ENCODE measurements at regions not wholly inside any gene's neighbourhood (a gene's known extent, or its start where the extent isn't known, plus 50 kb on each side); places are given as distances from the start of the nearest gene placed in this dataset.

DNA sequence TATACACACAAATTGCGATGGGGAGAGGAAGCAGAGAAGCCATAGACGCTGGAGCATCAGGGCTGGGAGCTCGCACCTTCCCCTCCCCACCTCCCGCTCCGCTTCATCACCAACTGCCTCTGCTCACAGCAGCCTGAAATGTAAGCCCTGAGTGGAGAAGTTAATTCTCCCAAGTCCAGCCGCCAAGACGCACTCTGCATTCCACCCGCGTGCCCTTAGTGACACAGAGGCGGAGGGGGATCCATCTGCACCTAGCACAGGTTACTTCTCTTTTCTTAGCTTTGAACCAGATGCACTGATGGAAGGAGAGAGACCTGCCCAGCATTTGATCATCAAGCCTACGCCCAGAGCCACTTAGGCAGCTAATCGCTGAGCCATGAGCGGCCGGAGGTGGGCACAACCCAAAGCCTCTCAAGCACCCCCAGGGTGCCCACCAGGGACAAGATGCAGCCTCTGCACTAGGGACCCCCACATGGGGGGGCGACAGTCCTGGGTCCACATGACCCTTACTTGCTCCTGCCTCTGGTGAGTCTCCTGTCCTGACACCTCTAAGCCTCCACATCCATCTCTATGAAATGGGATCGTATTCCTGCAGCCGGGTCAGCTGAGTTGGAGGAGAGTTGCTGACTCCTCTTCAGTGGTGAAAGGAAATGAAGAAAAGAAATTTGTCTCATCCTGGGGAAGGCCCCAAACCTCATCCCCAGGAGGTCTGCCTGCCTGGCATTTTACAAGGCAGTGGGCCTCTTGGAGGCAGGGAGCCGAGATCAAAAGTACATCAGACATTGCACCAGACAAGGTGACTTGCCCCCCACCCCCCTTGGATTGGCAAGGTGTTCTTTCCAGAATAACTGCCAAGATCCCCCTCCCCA is 316.2 kb downstream of the MATN1 start:
- Histone ChIP-seq H3K27me3 (ENCODE audit: insufficient read depth, low read length) (no peaks in the 10 kb centered on the region), H3K4me3 (ENCODE audit: low read depth, low read length) (no peak overlapping the region), H3K4me1 (ENCODE audit: control insufficient read depth, insufficient read depth, low read length, unreplicated experiment) (no peaks in the 10 kb centered on the region), H3K79me2 (ENCODE audit: control insufficient read depth, insufficient read depth, low read length, unreplicated experiment) (no peaks in the 10 kb centered on the region), H2AFZ (ENCODE audit: low read length, unreplicated experiment) (no peak overlapping the region), H3K27ac (ENCODE audit: low read depth, low read length) (no peak overlapping the region), H3K36me3 (ENCODE audit: insufficient read depth, low read length) (no peaks in the 10 kb centered on the region)

DNA sequence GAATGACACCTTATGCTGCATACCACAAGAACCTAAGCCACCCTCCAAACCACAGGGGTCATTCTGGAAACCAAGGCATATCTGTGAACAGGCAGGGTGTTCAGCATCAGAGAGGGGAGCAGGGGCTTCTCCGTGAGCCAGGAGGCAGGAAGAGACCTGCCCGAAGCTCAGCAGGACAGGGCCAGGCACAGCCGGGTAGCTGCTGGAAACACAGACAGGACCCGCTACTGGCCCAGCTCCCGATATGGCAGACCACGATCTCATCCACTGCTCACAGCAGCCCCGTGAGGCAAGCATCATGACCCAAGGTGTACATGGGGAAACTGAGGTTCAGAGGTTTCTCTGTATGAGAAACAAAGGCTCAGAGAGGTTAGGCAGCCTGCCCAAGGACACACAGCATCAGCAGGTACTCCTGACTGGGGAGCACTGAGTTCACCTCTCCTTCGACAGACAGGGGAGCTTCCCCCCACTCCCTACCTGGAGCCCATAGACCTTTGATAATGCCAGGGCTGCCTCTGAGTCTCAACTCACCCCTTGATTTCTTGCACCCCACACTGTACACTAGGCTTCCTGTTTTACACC is 317.7 kb downstream of the MATN1 start:
- H3K36me3 ChIP-seq (ENCODE audit: insufficient read depth, low read length), result no peaks in the 10 kb centered on the region
- no peaks in the 10 kb centered on the region for H3K4me1 ChIP-seq (ENCODE audit: control insufficient read depth, insufficient read depth, low read length, unreplicated experiment)
- no peaks in the 10 kb centered on the region for H3K79me2 ChIP-seq (ENCODE audit: control insufficient read depth, insufficient read depth, low read length, unreplicated experiment)
- no peak overlapping the region for H3K27ac ChIP-seq (ENCODE audit: low read depth, low read length)
- H3K27me3 ChIP-seq (ENCODE audit: insufficient read depth, low read length), result no peaks in the 10 kb centered on the region
- H2AFZ ChIP-seq (ENCODE audit: low read length, unreplicated experiment), result no peak overlapping the region
- no peak overlapping the region for H3K4me3 ChIP-seq (ENCODE audit: low read depth, low read length)

- no peak overlapping the region for H2AFZ ChIP-seq (ENCODE audit: low read length, unreplicated experiment)
- H3K4me1 ChIP-seq (ENCODE audit: control insufficient read depth, insufficient read depth, low read length, unreplicated experiment), result no peaks in the 10 kb centered on the region
- H3K36me3 ChIP-seq (ENCODE audit: insufficient read depth, low read length), result no peaks in the 10 kb centered on the region
- H3K27ac ChIP-seq (ENCODE audit: low read depth, low read length), result no peak overlapping the region
- H3K79me2 ChIP-seq (ENCODE audit: control insufficient read depth, insufficient read depth, low read length, unreplicated experiment), result no peaks in the 10 kb centered on the region
- H3K27me3 ChIP-seq (ENCODE audit: insufficient read depth, low read length), result no peaks in the 10 kb centered on the region
- no peak overlapping the region for H3K4me3 ChIP-seq (ENCODE audit: low read depth, low read length)
Measured at GRCh38 chr1:30405081-30405480, 318.3 kb downstream of the MATN1 start.

DNA sequence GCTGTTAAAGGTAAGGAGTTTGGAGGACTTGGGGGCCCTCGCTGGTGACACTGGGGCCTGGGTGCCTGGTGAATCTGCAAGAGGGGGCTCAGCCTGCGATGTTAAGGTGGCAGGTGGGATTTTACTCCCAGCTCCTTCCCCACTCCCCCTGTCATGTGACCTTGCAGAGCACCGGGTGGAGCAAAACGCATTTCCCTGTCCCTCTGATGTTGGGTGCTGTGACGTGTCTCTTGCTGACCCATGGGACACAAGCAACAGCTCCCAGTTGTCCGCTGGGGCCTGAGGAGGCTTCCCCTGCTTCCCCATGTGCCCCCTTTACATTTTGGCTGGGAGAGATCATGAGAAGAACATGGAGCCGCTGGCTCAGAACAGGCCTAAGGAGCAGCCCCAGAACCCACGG is 319.0 kb downstream of the MATN1 start:
- Histone ChIP-seq H3K27me3 (ENCODE audit: insufficient read depth, low read length) (no peaks in the 10 kb centered on the region), H2AFZ (ENCODE audit: low read length, unreplicated experiment) (no peak overlapping the region), H3K79me2 (ENCODE audit: control insufficient read depth, insufficient read depth, low read length, unreplicated experiment) (no peaks in the 10 kb centered on the region), H3K27ac (ENCODE audit: low read depth, low read length) (no peak overlapping the region), H3K4me3 (ENCODE audit: low read depth, low read length) (no peak overlapping the region), H3K4me1 (ENCODE audit: control insufficient read depth, insufficient read depth, low read length, unreplicated experiment) (no peaks in the 10 kb centered on the region), H3K36me3 (ENCODE audit: insufficient read depth, low read length) (no peaks in the 10 kb centered on the region)

- Histone ChIP-seq H3K4me1 (ENCODE audit: control insufficient read depth, insufficient read depth, low read length, unreplicated experiment) (no peaks in the 10 kb centered on the region), H2AFZ (ENCODE audit: low read length, unreplicated experiment) (no peak overlapping the region), H3K4me3 (ENCODE audit: low read depth, low read length) (no peak overlapping the region), H3K27me3 (ENCODE audit: insufficient read depth, low read length) (no peaks in the 10 kb centered on the region), H3K79me2 (ENCODE audit: control insufficient read depth, insufficient read depth, low read length, unreplicated experiment) (no peaks in the 10 kb centered on the region), H3K36me3 (ENCODE audit: insufficient read depth, low read length) (no peaks in the 10 kb centered on the region), H3K27ac (ENCODE audit: low read depth, low read length) (no peak overlapping the region)
Measured at GRCh38 chr1:30403726-30404125, 319.7 kb downstream of the MATN1 start.

DNA sequence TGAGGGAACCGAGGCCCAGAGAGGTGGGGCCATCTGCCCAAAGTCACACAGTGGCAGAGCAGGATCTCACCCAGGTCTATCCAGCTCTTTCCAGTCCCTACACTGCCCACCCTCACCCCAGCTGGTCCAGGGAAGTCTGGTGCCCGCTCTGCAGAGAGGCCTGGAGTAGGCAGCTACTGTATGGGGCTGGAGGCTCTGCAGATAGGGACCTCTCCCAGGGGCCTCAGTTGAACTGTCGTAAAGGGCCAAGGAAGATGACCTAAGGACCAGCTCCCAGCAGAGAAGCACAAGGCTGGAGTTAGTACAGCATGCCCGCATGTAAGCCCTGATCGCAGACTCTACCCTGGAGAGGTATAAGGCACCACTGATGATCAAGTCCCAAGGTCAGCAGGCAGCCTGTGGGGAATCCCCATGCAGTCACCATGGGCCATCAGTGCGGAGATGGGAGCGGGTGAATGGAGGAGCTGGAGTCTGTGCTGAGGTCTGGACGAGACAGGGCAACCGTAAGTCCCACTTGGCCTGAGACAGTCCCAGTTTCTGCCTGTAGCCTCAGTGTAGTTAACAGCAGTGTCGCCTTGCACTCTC is 320.2 kb downstream of the MATN1 start:
- Histone ChIP-seq H2AFZ (ENCODE audit: low read length, unreplicated experiment) (no peak overlapping the region), H3K79me2 (ENCODE audit: control insufficient read depth, insufficient read depth, low read length, unreplicated experiment) (no peaks in the 10 kb centered on the region), H3K36me3 (ENCODE audit: insufficient read depth, low read length) (no peaks in the 10 kb centered on the region), H3K27me3 (ENCODE audit: insufficient read depth, low read length) (no peaks in the 10 kb centered on the region), H3K4me1 (ENCODE audit: control insufficient read depth, insufficient read depth, low read length, unreplicated experiment) (no peaks in the 10 kb centered on the region), H3K4me3 (ENCODE audit: low read depth, low read length) (no peak overlapping the region), H3K27ac (ENCODE audit: low read depth, low read length) (no peak overlapping the region)

- H3K4me3 ChIP-seq (ENCODE audit: low read depth, low read length), result no peak overlapping the region
- H3K36me3 ChIP-seq (ENCODE audit: insufficient read depth, low read length), result no peaks in the 10 kb centered on the region
- H3K27ac ChIP-seq (ENCODE audit: low read depth, low read length), result no peak overlapping the region
- H3K79me2 ChIP-seq (ENCODE audit: control insufficient read depth, insufficient read depth, low read length, unreplicated experiment), result no peaks in the 10 kb centered on the region
- no peaks in the 10 kb centered on the region for H3K4me1 ChIP-seq (ENCODE audit: control insufficient read depth, insufficient read depth, low read length, unreplicated experiment)
- no peak overlapping the region for H2AFZ ChIP-seq (ENCODE audit: low read length, unreplicated experiment)
- no peaks in the 10 kb centered on the region for H3K27me3 ChIP-seq (ENCODE audit: insufficient read depth, low read length)
Measured at GRCh38 chr1:30402031-30402430, 321.4 kb downstream of the MATN1 start.

- H3K79me2 ChIP-seq (ENCODE audit: control insufficient read depth, insufficient read depth, low read length, unreplicated experiment), result no peaks in the 10 kb centered on the region
- no peaks in the 10 kb centered on the region for H3K4me1 ChIP-seq (ENCODE audit: control insufficient read depth, insufficient read depth, low read length, unreplicated experiment)
- H3K27ac ChIP-seq (ENCODE audit: low read depth, low read length), result no peak overlapping the region
- H3K36me3 ChIP-seq (ENCODE audit: insufficient read depth, low read length), result no peaks in the 10 kb centered on the region
- H3K4me3 ChIP-seq (ENCODE audit: low read depth, low read length), result no peak overlapping the region
- H2AFZ ChIP-seq (ENCODE audit: low read length, unreplicated experiment), result no peak overlapping the region
- no peaks in the 10 kb centered on the region for H3K27me3 ChIP-seq (ENCODE audit: insufficient read depth, low read length)
Measured at GRCh38 chr1:30400507-30400906, 322.9 kb downstream of the MATN1 start.

- Histone ChIP-seq H3K4me1 (ENCODE audit: control insufficient read depth, insufficient read depth, low read length, unreplicated experiment) (no peaks in the 10 kb centered on the region), H3K4me3 (ENCODE audit: low read depth, low read length) (no peak overlapping the region)
Measured at GRCh38 chr1:30399026-30399425, 324.4 kb downstream of the MATN1 start.

GRCh38 chr1:30397576-30397975 is 325.8 kb downstream of the MATN1 start:
- Histone ChIP-seq H3K4me3 (ENCODE audit: low read depth, low read length) (no peak overlapping the region), H3K36me3 (ENCODE audit: insufficient read depth, low read length) (no peaks in the 10 kb centered on the region), H3K4me1 (ENCODE audit: control insufficient read depth, insufficient read depth, low read length, unreplicated experiment) (no peaks in the 10 kb centered on the region), H2AFZ (ENCODE audit: low read length, unreplicated experiment) (no peak overlapping the region), H3K27ac (ENCODE audit: low read depth, low read length) (no peak overlapping the region), H3K79me2 (ENCODE audit: control insufficient read depth, insufficient read depth, low read length, unreplicated experiment) (no peaks in the 10 kb centered on the region), H3K27me3 (ENCODE audit: insufficient read depth, low read length) (peaks cover 3% of the 10 kb centered on the region; the same call in 1 of the 2 replicates)

More at GRCh38 chr1:30399026-30399425, 324.4 kb downstream of the MATN1 start:
- Histone ChIP-seq H3K27me3 (ENCODE audit: insufficient read depth, low read length) (no peaks in the 10 kb centered on the region), H2AFZ (ENCODE audit: low read length, unreplicated experiment) (no peak overlapping the region), H3K36me3 (ENCODE audit: insufficient read depth, low read length) (no peaks in the 10 kb centered on the region), H3K27ac (ENCODE audit: low read depth, low read length) (no peak overlapping the region), H3K79me2 (ENCODE audit: control insufficient read depth, insufficient read depth, low read length, unreplicated experiment) (no peaks in the 10 kb centered on the region)

DNA sequence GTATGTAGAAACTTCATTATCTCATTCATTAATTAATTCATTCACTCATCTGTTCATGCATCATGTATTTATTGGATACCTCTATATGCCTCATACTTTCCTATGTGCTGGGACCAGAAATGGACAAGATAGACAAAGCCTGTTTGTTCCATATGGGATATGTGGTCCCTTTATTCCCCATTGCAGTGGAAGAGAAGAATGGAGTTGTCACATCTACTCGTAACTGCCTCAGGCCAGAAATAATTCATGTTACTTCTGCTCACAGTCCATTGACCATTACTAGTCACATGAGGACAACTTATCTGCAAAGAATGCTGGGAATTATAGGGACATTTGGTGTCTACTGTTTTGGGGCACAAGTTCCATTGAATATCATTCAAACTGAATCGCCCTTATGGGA is 327.8 kb downstream of the MATN1 start:
- Histone ChIP-seq H3K4me1 (ENCODE audit: control insufficient read depth, insufficient read depth, low read length, unreplicated experiment) (no peaks in the 10 kb centered on the region), H2AFZ (ENCODE audit: low read length, unreplicated experiment) (no peak overlapping the region), H3K27me3 (ENCODE audit: insufficient read depth, low read length) (peaks cover 3% of the 10 kb centered on the region; the same call in 1 of the 2 replicates), H3K36me3 (ENCODE audit: insufficient read depth, low read length) (no peaks in the 10 kb centered on the region), H3K27ac (ENCODE audit: low read depth, low read length) (no peak overlapping the region), H3K79me2 (ENCODE audit: control insufficient read depth, insufficient read depth, low read length, unreplicated experiment) (no peaks in the 10 kb centered on the region), H3K4me3 (ENCODE audit: low read depth, low read length) (no peak overlapping the region)

All from ACC112 (cell line).